SK-N-SH (cell line): ENCODE measurements at regions not wholly inside any gene's neighbourhood (a gene's known extent, or its start where the extent isn't known, plus 50 kb on each side); places are given as distances from the start of the nearest gene placed in this dataset.

Source experiments
- CTCF ChIA-PET: fragments of 300-600, 350-600 bp; formaldehyde crosslinking; extraction: SDS; loops from one replicate; lab custom pipeline; 2021; lab: Yijun Ruan, JAX
- POLR2A ChIA-PET: fragments of 350-600 bp; sonication (Branson Sonifier 250); formaldehyde crosslinking; extraction: SDS; loops from one replicate; lab custom pipeline; 2020; ENCODE audit warnings: antibody characterized with exemption, inconsistent platforms; lab: Yijun Ruan, JAX
- DNase-seq: peaks from one replicate; pipeline ENCODE4 v3.0.0; 2012
- H2AFZ ChIP-seq: fragments of 200-600 bp; sonication (generic); 2 replicates; pipeline ENCODE4 v1.8.1; 2016; ENCODE audit warnings: antibody characterized with exemption, mild to moderate bottlenecking, low read depth
- H3F3A ChIP-seq: fragments of 200-600 bp; sonication (generic); replicated peaks from 2 replicates; pipeline ENCODE3; 2016; ENCODE audit warnings: antibody characterized with exemption, mild to moderate bottlenecking; ENCODE audit not compliant: insufficient read depth
- H3K27ac ChIP-seq, 2 experiments: fragments of 200-500 bp in 1 of 2; fragments of 200-600 bp in 1 of 2; sonication (Bioruptor generic) in 1 of 2; sonication (generic), shearing (Covaris generic) in 1 of 2; 2 replicates each; pipeline versions ENCODE4 v1.5.1 to v1.6.1; 2014 to 2016; ENCODE audit warnings: low read depth in 2 of 2, inconsistent platforms in 1 of 2, low read length in 1 of 2, mild to moderate bottlenecking in 1 of 2, mixed read lengths in 1 of 2
- H3K27me3 ChIP-seq: fragments of 200-600 bp; sonication (generic), shearing (Covaris generic); 2 replicates; pipeline ENCODE4 v1.6.1; 2016; ENCODE audit warnings: mixed run types; ENCODE audit not compliant: insufficient read depth
- H3K36me3 ChIP-seq, 2 experiments: fragments of 200-500 bp in 1 of 2; fragments of 200-600 bp in 1 of 2; sonication (Bioruptor generic) in 1 of 2; sonication (generic) in 1 of 2; replicated peaks in 1 of 2; 2 replicates each; pipeline versions ENCODE3 to v1.5.1; 2014 to 2016; ENCODE audit warnings: low read length in 1 of 2, mild to moderate bottlenecking in 1 of 2; ENCODE audit not compliant: insufficient read depth in 2 of 2, control insufficient read depth in 1 of 2
- H3K4me1 ChIP-seq, 2 experiments: fragments of 200-500 bp in 1 of 2; fragments of 200-600 bp in 1 of 2; sonication (Bioruptor generic) in 1 of 2; sonication (generic), shearing (Covaris generic) in 1 of 2; 2 replicates each; pipeline versions ENCODE4 v1.5.1 to v1.6.1; 2014 to 2016; ENCODE audit warnings: low read depth in 1 of 2, low read length in 1 of 2, mixed run types in 1 of 2; ENCODE audit not compliant: insufficient read depth in 2 of 2, control insufficient read depth in 1 of 2
- H3K4me2 ChIP-seq: fragments of 200-600 bp; sonication (generic), shearing (Covaris generic); 2 replicates; pipeline ENCODE4 v1.6.1; 2017; ENCODE audit warnings: mixed run types
- H3K4me3 ChIP-seq, 2 experiments: fragments of 200-500 bp in 1 of 2; fragments of 200-600 bp in 1 of 2; sonication (Bioruptor generic) in 1 of 2; sonication (generic), shearing (Covaris generic) in 1 of 2; 2 replicates each; pipeline versions ENCODE4 v1.5.1 to v1.8.1; 2014 to 2016; ENCODE audit warnings: low read depth in 2 of 2, inconsistent platforms in 1 of 2, low read length in 1 of 2, mild to moderate bottlenecking in 1 of 2, mixed read lengths in 1 of 2, moderate library complexity in 1 of 2
- H3K79me2 ChIP-seq: fragments of 200-600 bp; sonication (generic); 2 replicates; pipeline ENCODE4 v1.8.1; 2017; ENCODE audit warnings: mild to moderate bottlenecking; ENCODE audit not compliant: insufficient read depth
- H3K9ac ChIP-seq: fragments of 200-600 bp; sonication (generic); 2 replicates; pipeline ENCODE4 v1.6.1; 2017; ENCODE audit warnings: mixed run types
- H3K9me2 ChIP-seq: fragments of 200-600 bp; sonication (generic); 2 replicates; pipeline ENCODE4 v1.6.1; 2017; ENCODE audit warnings: mixed run types
- H3K9me3 ChIP-seq: fragments of 200-600 bp; sonication (generic); 2 replicates; pipeline ENCODE4 v1.6.1; 2017; ENCODE audit warnings: mixed run types, mild to moderate bottlenecking, moderate library complexity
- H4K20me1 ChIP-seq: fragments of 200-600 bp; sonication (generic); 2 replicates; pipeline ENCODE4 v1.6.1; 2017; ENCODE audit warnings: mild to moderate bottlenecking, mixed run types; ENCODE audit not compliant: insufficient read depth
- CTCF ChIP-seq: fragments of 200-600 bp; sonication (generic); IDR thresholded peaks from 2 replicates; pipeline ENCODE4 v1.6.1; 2017; ENCODE audit warnings: antibody characterized with exemption, mild to moderate bottlenecking, moderate library complexity
- GABPA ChIP-seq: IDR thresholded peaks from 2 replicates; pipeline ENCODE4 v1.4.0; 2012; ENCODE audit warnings: low read depth, mild to moderate bottlenecking
- IRF3 ChIP-seq: fragments of 150-350 bp; IDR thresholded peaks from 2 replicates; pipeline ENCODE4 v1.6.1; 2016; ENCODE audit warnings: mild to moderate bottlenecking, low read depth, low read length
- JUND ChIP-seq: IDR thresholded peaks from 2 replicates; pipeline ENCODE4 v1.4.0; 2012
- NRF1 ChIP-seq: IDR thresholded peaks from 2 replicates; pipeline ENCODE4 v1.6.1; 2012; ENCODE audit warnings: low read depth, mild to moderate bottlenecking, low read length
- PBX3 ChIP-seq: IDR thresholded peaks from 2 replicates; pipeline ENCODE4; 2012
- POLR2AphosphoS5 ChIP-seq: IDR thresholded peaks from 2 replicates; pipeline ENCODE4 v1.6.1; 2012; ENCODE audit warnings: low read depth, low read length
- RAD21 ChIP-seq: IDR thresholded peaks from 2 replicates; pipeline ENCODE4 v1.6.1; 2012; ENCODE audit warnings: mild to moderate bottlenecking, low read length
- SIN3A ChIP-seq: IDR thresholded peaks from 2 replicates; pipeline ENCODE4 v1.6.1; 2012; ENCODE audit warnings: low read depth, mild to moderate bottlenecking, low read length, moderate library complexity, borderline replicate concordance
- SMC3 ChIP-seq: IDR thresholded peaks from 2 replicates; pipeline ENCODE4 v1.6.1; 2012; ENCODE audit warnings: low read depth, low read length, improper control_type of control experiment
- TEAD4 ChIP-seq: IDR thresholded peaks from 2 replicates; pipeline ENCODE4 v1.4.0; 2012; ENCODE audit warnings: mild to moderate bottlenecking, borderline replicate concordance; ENCODE audit not compliant: insufficient read depth
- USF1 ChIP-seq: IDR thresholded peaks from 2 replicates; pipeline ENCODE4 v1.4.0; 2012; ENCODE audit warnings: low read depth, borderline replicate concordance
- USF2 ChIP-seq: fragments of 150-350 bp; IDR thresholded peaks from 2 replicates; pipeline ENCODE4 v1.6.1; 2017; ENCODE audit warnings: antibody characterized with exemption, low read length, low read depth, borderline replicate concordance
- YY1 ChIP-seq: IDR thresholded peaks from 2 replicates; pipeline ENCODE4 v1.4.0; 2012; ENCODE audit warnings: low read depth, mild to moderate bottlenecking
- WGBS: methylation state at CpG from one replicate; pipeline ENCODE4 v1.1.6; 2017; ENCODE audit warnings: low lambda C conversion rate; 5-methylcytosine and 5-hydroxymethylcytosine counted together

GRCh38 chr1:67991546-67991945 lies 58.9 kb downstream of the DIRAS3 start:
- H3K27me3 ChIP-seq = no peaks in the 10 kb centered on the region
- TF ChIP-seq RAD21 (no peak), IRF3 (no peak), POLR2AphosphoS5 (no peak), YY1 (no peak)
- H3K79me2 ChIP-seq = no peaks in the 10 kb centered on the region
- WGBS = 98% methylated on average over 5 of the region's 5 CpGs
- no peak overlapping the region for H3K9ac ChIP-seq
- H3K9me2 ChIP-seq = no peaks in the 10 kb centered on the region
- no peak for DNase-seq
- ChIA-PET POLR2A (no interaction called here), CTCF (no interaction called here)
- no peaks in the 10 kb centered on the region for H3F3A ChIP-seq
- H3K9me3 ChIP-seq = peaks cover 16% of the 10 kb centered on the region; the same call in 1 of the 2 replicates
- no peak overlapping the region for H2AFZ ChIP-seq
- H3K4me2 ChIP-seq = no peak overlapping the region
- no peak overlapping the region for H3K27ac ChIP-seq
- no peaks in the 10 kb centered on the region for H4K20me1 ChIP-seq
- H3K4me3 ChIP-seq = no peak overlapping the region
- H3K4me1 ChIP-seq = no peaks in the 10 kb centered on the region
- H3K36me3 ChIP-seq = no peaks in the 10 kb centered on the region

- H3F3A ChIP-seq = no peaks in the 10 kb centered on the region
- CTCF ChIA-PET = interaction anchor here (1.6 kb wide), 1 partner anchor 8 kb away, joined by 4 read pairs; no protein-coding TSS in a partner anchor
- H3K4me3 ChIP-seq = no peak overlapping the region
- POLR2A ChIA-PET = no interaction called here
- no peaks in the 10 kb centered on the region for H3K27me3 ChIP-seq
- no peak overlapping the region for H2AFZ ChIP-seq
- H3K9me3 ChIP-seq = no peaks in the 10 kb centered on the region
- H3K27ac ChIP-seq = no peak overlapping the region
- DNase-seq = no peak
- no peaks in the 10 kb centered on the region for H3K79me2 ChIP-seq
- no peak overlapping the region for H3K4me2 ChIP-seq
- H3K9me2 ChIP-seq = no peaks in the 10 kb centered on the region
- no peak overlapping the region for H3K9ac ChIP-seq
- no peaks in the 10 kb centered on the region for H3K36me3 ChIP-seq
- H3K4me1 ChIP-seq = no peaks in the 10 kb centered on the region
- TF ChIP-seq SIN3A (no peak), PBX3 (no peak), USF1 (no peak), TEAD4 (no peak), RAD21 (no peak), SMC3 (no peak), JUND (no peak), USF2 (no peak), CTCF (no peak), GABPA (no peak), NRF1 (no peak)
- TF ChIP-seq, all 33 proteins: peak for 0
- 88% methylated on average over 5 of the region's 5 CpGs for WGBS
- H4K20me1 ChIP-seq = no peaks in the 10 kb centered on the region
Observed at GRCh38 chr1:67988066-67988465, 62.4 kb downstream of the DIRAS3 start.
